HepG2 (cell line): ENCODE measurements at regions not wholly inside any gene's neighbourhood (a gene's known extent, or its start where the extent isn't known, plus 50 kb on each side); places are given as distances from the start of the nearest gene placed in this dataset.
A peak's percentile ranks its signal among the peaks of the same experiment; 100 is the strongest.

Experiments
- ATAC-seq: fragments of 200-7000 bp; cut with Tn5 transposase; 3 replicates; pipeline ENCODE4 v1.9.1; 2020; ENCODE audit warnings: mild to moderate bottlenecking, moderate library complexity
- BruUV-seq: library from RNA; stranded (reverse); fragments of 400-500 nt; replicated peaks from 2 replicates; lab custom pipeline; 2021; lab: Mats Ljungman, UMichigan
- CTCF ChIA-PET: fragments of 300-600 bp; formaldehyde crosslinking; extraction: SDS; loops from one replicate; lab custom pipeline; 2021; ENCODE audit warnings: low total read pairs, inconsistent platforms, low intra/inter-chr PET ratio; lab: Yijun Ruan, JAX
- POLR2A ChIA-PET: fragments of 350-600 bp; sonication (Branson Sonifier 250); formaldehyde crosslinking; loops from one replicate; lab custom pipeline; 2020; ENCODE audit warnings: antibody characterized with exemption, inconsistent platforms; lab: Yijun Ruan, JAX
- DNase-seq: peaks from one replicate; pipeline ENCODE4 v3.0.0-alpha.2; 2015; ENCODE audit warnings: low spot score
- FAIRE-seq: peaks from 3 replicates; lab custom pipeline; 2011; peaks lifted over from hg19 to GRCh38; lab: Jason Lieb, UNC
- H2AFZ ChIP-seq: one replicate; pipeline ENCODE4 v1.6.1; 2011; ENCODE audit warnings: low read length, inconsistent platforms
- H3K27ac ChIP-seq: fragments of 300-600 bp; 3 replicates; pipeline ENCODE4 v1.8.0; 2011; ENCODE audit warnings: mixed run types, mild to moderate bottlenecking, mixed read lengths, low read length, inconsistent platforms; ENCODE audit not compliant: insufficient read depth; ENCODE audit errors: extremely low read length
- H3K27me3 ChIP-seq, 2 experiments: fragments of 200-600 bp in 1 of 2; 2 replicates in 1 of 2; 3 replicates in 1 of 2; pipeline versions ENCODE4 v1.6.0 to v1.8.0; 2011; ENCODE audit warnings: low read length in 2 of 2, mild to moderate bottlenecking in 2 of 2, moderate library complexity in 2 of 2, inconsistent platforms in 1 of 2; ENCODE audit not compliant: insufficient read depth in 2 of 2, control insufficient read depth in 1 of 2
- H3K36me3 ChIP-seq, 2 experiments: fragments of 200-600 bp in 1 of 2; replicated peaks in 1 of 2; 2 replicates in 1 of 2; 3 replicates in 1 of 2; pipeline versions ENCODE4 v1.5.1 to v1.8.0; 2011; ENCODE audit warnings: low read length in 2 of 2, inconsistent platforms in 1 of 2; ENCODE audit not compliant: insufficient read depth in 2 of 2, control insufficient read depth in 1 of 2
- H3K4me1 ChIP-seq: 2 replicates; pipeline ENCODE4 v1.5.1; 2012; ENCODE audit warnings: low read length, inconsistent platforms; ENCODE audit not compliant: insufficient read depth
- H3K4me2 ChIP-seq: 2 replicates; pipeline ENCODE4 v1.6.0; 2011; ENCODE audit warnings: low read depth, low read length, inconsistent platforms
- H3K4me3 ChIP-seq, 3 experiments: fragments of 200-600 bp in 1 of 3; sonication (generic), shearing (Covaris generic) in 1 of 3; replicated peaks in 1 of 3; 2 replicates each; pipeline ENCODE4 v1.5.1; 2011 to 2016; ENCODE audit warnings: low read length in 3 of 3, inconsistent platforms in 2 of 3, low read depth in 2 of 3, mild to moderate bottlenecking in 2 of 3, control low read depth in 1 of 3, mixed read lengths in 1 of 3; ENCODE audit not compliant: insufficient read depth in 1 of 3
- H3K79me2 ChIP-seq: one replicate; pipeline ENCODE4 v1.6.1; 2011; ENCODE audit warnings: low read length, inconsistent platforms; ENCODE audit not compliant: insufficient read depth
- H3K9ac ChIP-seq: 2 replicates; pipeline ENCODE4 v1.6.0; 2011; ENCODE audit warnings: mild to moderate bottlenecking, low read depth, low read length, inconsistent platforms; ENCODE audit not compliant: insufficient read depth
- H3K9me3 ChIP-seq: 2 replicates; pipeline ENCODE4 v1.5.1; 2012; ENCODE audit warnings: mild to moderate bottlenecking, low read length
- H4K20me1 ChIP-seq: 2 replicates; pipeline ENCODE4 v1.6.0; 2011; ENCODE audit warnings: inconsistent platforms, mild to moderate bottlenecking, low read length, moderate library complexity; ENCODE audit not compliant: insufficient read depth
- AHR ChIP-seq: IDR thresholded peaks from 2 replicates; pipeline ENCODE4 v1.6.1; 2018; ENCODE audit warnings: missing genetic modification reagents, missing compliant biosample characterization
- DRAP1 ChIP-seq: IDR thresholded peaks from 2 replicates; pipeline ENCODE4 v1.6.1; 2016; ENCODE audit warnings: missing genetic modification reagents, missing compliant biosample characterization
- FOXO1 ChIP-seq: sonication (generic); formaldehyde crosslinking; IDR thresholded peaks from 2 replicates; pipeline ENCODE4 v1.4.0; 2020; ENCODE audit warnings: missing genetic modification reagents
- HIVEP1 ChIP-seq: sonication (generic); formaldehyde crosslinking; IDR thresholded peaks from 2 replicates; pipeline ENCODE4 v1.4.0; 2020; ENCODE audit warnings: mild to moderate bottlenecking, missing genetic modification reagents
- HNF4A ChIP-seq: sonication (generic); formaldehyde crosslinking; IDR thresholded peaks from 2 replicates; pipeline ENCODE4 v1.4.0; 2020; ENCODE audit warnings: missing genetic modification reagents
- ISX ChIP-seq: sonication (generic); formaldehyde crosslinking; conservative IDR thresholded peaks from 2 replicates; pipeline ENCODE4 v1.5.0; 2020; ENCODE audit warnings: missing genetic modification reagents
- NFE2L2 ChIP-seq: fragments of 150-350 bp; IDR thresholded peaks from 2 replicates; pipeline ENCODE4 v1.6.1; 2014; ENCODE audit warnings: low read length
- NFKBIZ ChIP-seq: IDR thresholded peaks from 2 replicates; pipeline ENCODE4 v1.6.1; 2018; ENCODE audit warnings: missing genetic modification reagents, missing compliant biosample characterization
- PBX3 ChIP-seq: sonication (generic); formaldehyde crosslinking; IDR thresholded peaks from 2 replicates; pipeline ENCODE4 v1.8.1; 2023; ENCODE audit warnings: missing genetic modification reagents, inconsistent platforms, borderline replicate concordance
- SIX1 ChIP-seq: sonication (generic); formaldehyde crosslinking; IDR thresholded peaks from 2 replicates; pipeline ENCODE4 v1.4.0; 2020; ENCODE audit warnings: missing genetic modification reagents, borderline replicate concordance
- SIX4 ChIP-seq: sonication (generic); formaldehyde crosslinking; IDR thresholded peaks from 2 replicates; pipeline ENCODE4 v1.4.0; 2020; ENCODE audit warnings: missing genetic modification reagents
- SP140L ChIP-seq: sonication (generic); formaldehyde crosslinking; IDR thresholded peaks from 2 replicates; pipeline ENCODE4 v1.4.0; 2020; ENCODE audit warnings: missing genetic modification reagents, borderline replicate concordance
- XBP1 ChIP-seq: sonication (generic); formaldehyde crosslinking; IDR thresholded peaks from 2 replicates; pipeline ENCODE4 v1.5.0; 2020; ENCODE audit warnings: missing genetic modification reagents
- ZFP36L2 ChIP-seq: sonication (generic); formaldehyde crosslinking; IDR thresholded peaks from 2 replicates; pipeline ENCODE4 v1.4.0; 2020; ENCODE audit warnings: missing genetic modification reagents
- ZMAT3 ChIP-seq: sonication (generic); formaldehyde crosslinking; conservative IDR thresholded peaks from 2 replicates; pipeline ENCODE4 v1.7.0; 2021; ENCODE audit warnings: missing genetic modification reagents
- ZNF10 ChIP-seq: sonication (generic); formaldehyde crosslinking; IDR thresholded peaks from 2 replicates; pipeline ENCODE4 v1.4.0; 2020; ENCODE audit warnings: mild to moderate bottlenecking, low read depth, missing genetic modification reagents, borderline replicate concordance
- ZNF335 ChIP-seq: sonication (generic); formaldehyde crosslinking; IDR thresholded peaks from 2 replicates; pipeline ENCODE4 v1.4.0; 2020; ENCODE audit warnings: missing genetic modification reagents
- ZNF496 ChIP-seq: sonication (generic); formaldehyde crosslinking; IDR thresholded peaks from 2 replicates; pipeline ENCODE4 v1.8.1; 2023; ENCODE audit warnings: mild to moderate bottlenecking, moderate library complexity, missing genetic modification reagents; ENCODE audit not compliant: insufficient replicate concordance
- WGBS: methylation state at CpG from one replicate; pipeline ENCODE4 v1.1.6; 2017; ENCODE audit warnings: low lambda C conversion rate; 5-methylcytosine and 5-hydroxymethylcytosine counted together
- in situ Hi-C: cut with HindIII; loops from 2 replicates; pipeline ENCODE4 v1.10.0; 2017; ENCODE audit warnings: low pct_unique_long_range_greater_than_20kb; ENCODE audit not compliant: extremely low pct_ligation_motif_present
- intact Hi-C: fragments of 100-400 bp; cut with micrococcal nuclease; formaldehyde crosslinking; loops from one replicate; pipeline ENCODE4 v1.10.0; 2022; ENCODE audit not compliant: unreplicated experiment

- TF ChIP-seq ZNF496 (CRISPR knock-in tag) (no peak), SIX4 (CRISPR knock-in tag) (peak; percentile 35; the same call in 1 of the 2 replicates), HNF4A (CRISPR knock-in tag) (peak; percentile 48), SIX1 (CRISPR knock-in tag) (peak; percentile 63; the same call in 1 of the 2 replicates)
Observed at GRCh38 chr16:49096176-49096945, 185.3 kb downstream of the CBLN1 start (continued).

- CTCF ChIA-PET = no interaction called here
- BruUV-seq = no TSS peak
- no peak for TF ChIP-seq NFKBIZ (CRISPR knock-in tag)
Observed at GRCh38 chr16:49095539-49095938, 186.1 kb downstream of the CBLN1 start.

GRCh38 chr16:49094471-49094870, 187.2 kb downstream of the CBLN1 start:
- FAIRE-seq (no peak), DNase-seq (no peak), ATAC-seq (no peak)
- no peak overlapping the region for H3K4me3 ChIP-seq
- no peaks in the 10 kb centered on the region for H3K27me3 ChIP-seq
- ChIA-PET CTCF (no interaction called here), POLR2A (no interaction called here)
- H4K20me1 ChIP-seq = no peaks in the 10 kb centered on the region
- BruUV-seq = no TSS peak
- intact Hi-C loops (no loop called here), in situ Hi-C loops (no loop called here)
- H3K9me3 ChIP-seq = no peaks in the 10 kb centered on the region
- H3K36me3 ChIP-seq = no peaks in the 10 kb centered on the region
- no peak overlapping the region for H2AFZ ChIP-seq
- H3K4me2 ChIP-seq = no peak overlapping the region
- no peak overlapping the region for H3K9ac ChIP-seq
- 7% methylated on average over 2 of the region's 2 CpGs for WGBS
- H3K27ac ChIP-seq = no peak overlapping the region
- H3K4me1 ChIP-seq = peaks cover 13% of the 10 kb centered on the region; the same call in 1 of the 2 replicates
- no peaks in the 10 kb centered on the region for H3K79me2 ChIP-seq
- TF ChIP-seq NFE2L2 (no peak), AHR (CRISPR knock-in tag) (no peak), ZMAT3 (no peak), HIVEP1 (no peak), DRAP1 (CRISPR knock-in tag) (no peak), SP140L (no peak), ZNF10 (no peak), ZNF335 (no peak), ISX (CRISPR knock-in tag) (no peak), XBP1 (CRISPR knock-in tag) (no peak), FOXO1 (CRISPR knock-in tag) (no peak), ZFP36L2 (CRISPR knock-in tag) (no peak), PBX3 (CRISPR knock-in tag) (no peak)

More at GRCh38 chr16:49095539-49095938, 186.1 kb downstream of the CBLN1 start:
- H3K9ac ChIP-seq = no peak overlapping the region
- POLR2A ChIA-PET = no interaction called here
- no peaks in the 10 kb centered on the region for H3K9me3 ChIP-seq
- H3K79me2 ChIP-seq = no peaks in the 10 kb centered on the region
- H3K4me1 ChIP-seq = peaks cover 13% of the 10 kb centered on the region; the same call in 1 of the 2 replicates
- H3K4me2 ChIP-seq = no peak overlapping the region
- H4K20me1 ChIP-seq = no peaks in the 10 kb centered on the region
- no peak for ATAC-seq
- H2AFZ ChIP-seq = no peak overlapping the region
- no peak for DNase-seq
- FAIRE-seq = no peak
- H3K36me3 ChIP-seq = no peaks in the 10 kb centered on the region
- no peaks in the 10 kb centered on the region for H3K27me3 ChIP-seq
- no peak overlapping the region for H3K4me3 ChIP-seq
- intact Hi-C loops = no loop called here
- WGBS = 4% methylated on average over 2 of the region's 2 CpGs
- H3K27ac ChIP-seq = no peak overlapping the region
- in situ Hi-C loops = no loop called here
